Medulla oblongata (tissue), 1 donor: ENCODE measurements at regions not wholly inside any gene's neighbourhood (a gene's known extent, or its start where the extent isn't known, plus 50 kb on each side); places are given as distances from the start of the nearest gene placed in this dataset.

Experiments
- DNase-seq: peaks from one replicate; pipeline ENCODE4 v3.0.0-alpha.2; 2015; ENCODE audit errors: extremely low spot score

DNA sequence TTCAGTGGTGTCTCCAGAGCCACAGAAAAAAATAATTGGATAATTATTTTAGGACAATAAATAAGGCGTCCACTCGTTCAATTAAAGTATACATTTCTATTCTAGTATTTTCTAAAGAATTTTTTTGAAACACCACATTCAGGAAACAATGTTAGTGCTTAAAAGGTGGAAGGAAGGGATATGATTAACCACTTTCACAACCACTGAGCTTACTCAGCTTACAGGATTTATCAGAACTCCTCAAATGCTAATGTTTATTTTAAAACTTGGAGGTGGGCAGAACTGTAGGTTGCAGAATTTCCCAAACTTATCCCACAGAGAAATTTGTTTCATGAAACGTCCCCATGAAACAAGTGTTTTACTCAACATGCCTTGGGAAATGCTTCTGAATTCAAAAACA is 54.3 kb upstream of the MAGEB2 start:
- DNase-seq = no peak
